Glutamatergic neuron (in vitro differentiated cells): ENCODE measurements at regions not wholly inside any gene's neighbourhood (a gene's known extent, or its start where the extent isn't known, plus 50 kb on each side); places are given as distances from the start of the nearest gene placed in this dataset.

Experiments
- DNase-seq: peaks from one replicate; pipeline ENCODE4 v3.0.0; 2022
- H3K27ac Mint-ChIP-seq: one replicate; pipeline ENCODE4 v1.8.0; 2020; ENCODE audit warnings: mild to moderate bottlenecking, mixed read lengths, inconsistent platforms; ENCODE audit not compliant: unreplicated experiment
- H3K27me3 Mint-ChIP-seq: one replicate; pipeline ENCODE4 v1.8.0; 2020; ENCODE audit warnings: mild to moderate bottlenecking, moderate library complexity, mixed read lengths, inconsistent platforms; ENCODE audit not compliant: unreplicated experiment
- H3K36me3 Mint-ChIP-seq: one replicate; pipeline ENCODE4 v1.8.0; 2020; ENCODE audit warnings: mild to moderate bottlenecking, mixed read lengths, inconsistent platforms; ENCODE audit not compliant: unreplicated experiment
- H3K4me1 Mint-ChIP-seq: one replicate; pipeline ENCODE4 v1.8.0; 2020; ENCODE audit warnings: mild to moderate bottlenecking, low read depth, mixed read lengths, inconsistent platforms; ENCODE audit not compliant: unreplicated experiment
- H3K4me3 Mint-ChIP-seq: one replicate; pipeline ENCODE4 v1.8.0; 2020; ENCODE audit warnings: mild to moderate bottlenecking, mixed read lengths, inconsistent platforms; ENCODE audit not compliant: unreplicated experiment
- H3K9me3 Mint-ChIP-seq: one replicate; pipeline ENCODE4 v1.8.0; 2020; ENCODE audit warnings: mild to moderate bottlenecking, moderate library complexity, mixed read lengths, inconsistent platforms; ENCODE audit not compliant: unreplicated experiment
- TF ChIP-seq, protein P1 (sequence below): fragments of 200-600 bp; sonication (generic); IDR thresholded peaks from one replicate; pipeline ENCODE4 v1.5.0; 2021; ENCODE audit not compliant: partially characterized antibody, unreplicated experiment

DNA sequence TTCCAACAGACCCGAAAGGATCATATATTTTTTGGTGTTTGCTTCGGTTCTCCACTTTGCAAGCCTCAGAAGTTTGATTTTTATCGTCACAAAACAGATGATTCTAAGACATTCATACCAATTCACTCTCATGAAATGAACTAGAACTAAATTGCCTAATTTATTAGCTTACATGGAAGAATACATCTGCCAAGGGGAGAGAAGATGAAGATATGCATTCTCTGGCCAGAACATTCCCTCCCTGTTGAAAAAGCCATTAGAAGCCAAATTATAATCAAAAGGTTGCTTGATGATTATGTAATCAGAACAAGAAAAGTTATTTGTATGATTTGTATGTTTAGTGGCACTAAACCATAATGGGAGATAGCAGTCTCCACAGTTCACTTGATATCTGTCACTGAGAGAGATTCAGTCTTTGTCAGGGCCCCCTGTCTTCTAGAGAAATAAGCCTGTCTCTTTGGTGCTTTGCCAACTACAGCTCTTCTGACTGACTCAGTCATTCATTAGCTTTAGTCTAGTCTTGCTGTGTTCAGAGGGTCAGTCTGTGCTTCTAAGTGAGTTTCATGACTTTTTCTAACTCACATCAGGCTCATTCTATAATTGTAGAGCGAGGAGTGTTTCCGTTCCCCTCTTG lies 95.3 kb upstream of the GNAI1 start:
- Mint-ChIP-seq H3K4me3 (no peak overlapping the region), H3K27ac (no peak overlapping the region), H3K4me1 (no peaks in the 10 kb centered on the region), H3K36me3 (no peaks in the 10 kb centered on the region), H3K27me3 (no peaks in the 10 kb centered on the region), H3K9me3 (no peaks in the 10 kb centered on the region)
- no peak for DNase-seq
- TF ChIP-seq, protein P1, sequence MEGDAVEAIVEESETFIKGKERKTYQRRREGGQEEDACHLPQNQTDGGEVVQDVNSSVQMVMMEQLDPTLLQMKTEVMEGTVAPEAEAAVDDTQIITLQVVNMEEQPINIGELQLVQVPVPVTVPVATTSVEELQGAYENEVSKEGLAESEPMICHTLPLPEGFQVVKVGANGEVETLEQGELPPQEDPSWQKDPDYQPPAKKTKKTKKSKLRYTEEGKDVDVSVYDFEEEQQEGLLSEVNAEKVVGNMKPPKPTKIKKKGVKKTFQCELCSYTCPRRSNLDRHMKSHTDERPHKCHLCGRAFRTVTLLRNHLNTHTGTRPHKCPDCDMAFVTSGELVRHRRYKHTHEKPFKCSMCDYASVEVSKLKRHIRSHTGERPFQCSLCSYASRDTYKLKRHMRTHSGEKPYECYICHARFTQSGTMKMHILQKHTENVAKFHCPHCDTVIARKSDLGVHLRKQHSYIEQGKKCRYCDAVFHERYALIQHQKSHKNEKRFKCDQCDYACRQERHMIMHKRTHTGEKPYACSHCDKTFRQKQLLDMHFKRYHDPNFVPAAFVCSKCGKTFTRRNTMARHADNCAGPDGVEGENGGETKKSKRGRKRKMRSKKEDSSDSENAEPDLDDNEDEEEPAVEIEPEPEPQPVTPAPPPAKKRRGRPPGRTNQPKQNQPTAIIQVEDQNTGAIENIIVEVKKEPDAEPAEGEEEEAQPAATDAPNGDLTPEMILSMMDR, result no peak

DNA sequence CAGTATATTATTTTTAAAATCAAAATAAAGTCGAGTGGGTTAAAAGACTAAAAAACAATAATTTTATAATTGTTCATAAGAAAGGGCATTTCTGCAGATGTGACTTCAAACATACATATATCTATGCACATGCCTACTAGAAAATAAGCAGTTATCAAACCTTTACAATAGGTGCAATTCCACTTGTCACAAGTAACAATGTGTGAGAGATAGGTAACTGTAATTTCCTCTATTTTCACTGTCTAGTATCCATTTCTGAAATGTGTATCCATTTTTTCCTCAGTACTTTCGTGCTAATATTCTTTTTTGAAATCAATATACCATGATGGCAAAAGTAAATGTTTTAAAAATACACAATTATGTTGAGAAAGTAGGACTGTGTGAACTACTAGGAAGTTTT lies 96.9 kb upstream of the GNAI1 start:
- DNase-seq, result no peak
- Mint-ChIP-seq H3K4me1 (no peaks in the 10 kb centered on the region), H3K27me3 (no peaks in the 10 kb centered on the region), H3K4me3 (no peak overlapping the region), H3K9me3 (no peaks in the 10 kb centered on the region), H3K27ac (no peak overlapping the region), H3K36me3 (no peaks in the 10 kb centered on the region)
- TF ChIP-seq, protein P1, result no peak

DNA sequence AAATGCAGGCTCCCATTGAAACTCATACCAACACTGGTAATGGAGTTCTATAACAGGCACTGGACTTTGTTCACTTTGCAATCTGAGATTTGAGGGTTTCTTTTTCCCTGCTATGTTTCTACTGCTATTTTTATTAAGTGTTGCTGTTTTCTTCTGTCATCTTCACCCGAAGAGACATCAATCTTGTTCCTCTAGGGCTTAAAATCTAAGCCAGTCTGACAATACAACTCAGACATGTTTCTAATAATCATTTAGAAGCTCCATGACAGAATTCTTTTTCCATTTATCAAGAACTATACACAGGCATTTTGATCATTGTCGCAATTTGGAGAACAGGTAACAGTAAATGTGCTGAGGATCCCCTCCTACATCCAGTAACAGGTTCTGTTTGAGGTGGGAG lies 98.5 kb upstream of the GNAI1 start:
- no peaks in the 10 kb centered on the region for H3K36me3 Mint-ChIP-seq

DNA sequence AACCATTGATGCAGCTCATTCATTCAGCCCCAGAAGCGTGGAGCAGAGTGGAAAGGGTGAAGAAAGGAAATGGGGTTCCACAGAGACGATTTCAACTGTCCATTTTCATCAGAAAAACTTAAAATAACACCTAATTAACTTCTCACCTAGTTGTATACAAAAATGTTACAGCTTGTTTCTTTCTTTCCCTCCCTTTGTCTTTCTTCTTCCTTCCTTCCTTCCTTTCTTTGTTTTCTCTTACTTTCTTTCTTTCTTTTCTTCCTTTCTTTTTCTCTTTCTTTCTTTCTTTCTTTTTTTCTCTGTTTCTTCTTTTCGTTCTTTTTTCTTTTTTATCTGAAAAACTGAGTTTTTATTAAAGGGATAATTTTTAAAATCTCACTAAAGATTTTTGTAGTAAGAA lies 105.9 kb upstream of the GNAI1 start:
- Mint-ChIP-seq H3K27me3 (no peaks in the 10 kb centered on the region), H3K36me3 (no peaks in the 10 kb centered on the region), H3K4me3 (no peak overlapping the region), H3K4me1 (no peaks in the 10 kb centered on the region), H3K9me3 (no peaks in the 10 kb centered on the region), H3K27ac (no peak overlapping the region)
- TF ChIP-seq, protein P1, result no peak
- DNase-seq, result no peak

More for the DNA sequence above, 98.5 kb upstream of the GNAI1 start:
- TF ChIP-seq, protein P1, result no peak
- no peaks in the 10 kb centered on the region for H3K27me3 Mint-ChIP-seq
- H3K4me3 Mint-ChIP-seq, result no peak overlapping the region
- no peaks in the 10 kb centered on the region for H3K9me3 Mint-ChIP-seq
- no peaks in the 10 kb centered on the region for H3K4me1 Mint-ChIP-seq
- DNase-seq, result no peak
- H3K27ac Mint-ChIP-seq, result no peak overlapping the region

DNA sequence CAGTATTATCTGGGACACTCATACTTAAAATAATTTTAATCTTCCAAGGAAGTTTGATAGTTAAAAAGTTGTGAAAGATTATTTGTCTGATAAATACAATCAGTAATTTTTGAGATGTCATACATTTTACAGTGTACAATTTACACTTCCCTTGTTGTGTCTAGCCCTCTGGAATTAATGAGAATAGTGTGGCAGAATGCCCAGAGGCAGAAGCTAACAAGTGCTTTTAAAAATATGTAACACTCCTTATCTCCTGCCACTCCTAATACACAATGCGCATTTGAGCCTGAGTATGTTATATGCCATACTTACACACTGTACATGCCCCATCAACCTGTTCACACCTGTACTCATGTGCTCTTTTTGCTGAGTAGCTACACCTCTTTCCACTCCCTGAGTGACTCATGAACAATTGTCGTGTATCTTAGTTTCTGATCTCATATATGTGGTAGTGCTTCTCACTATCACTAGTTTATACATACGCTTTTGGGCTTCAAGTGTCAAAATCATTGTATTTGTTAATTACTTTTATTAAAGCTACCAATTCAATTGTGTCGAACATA lies 106.9 kb upstream of the GNAI1 start:
- Mint-ChIP-seq H3K4me1 (no peaks in the 10 kb centered on the region), H3K9me3 (peaks cover 1% of the 10 kb centered on the region), H3K27me3 (no peaks in the 10 kb centered on the region), H3K36me3 (peaks cover 7% of the 10 kb centered on the region), H3K4me3 (no peak overlapping the region), H3K27ac (no peak overlapping the region)
- no peak for DNase-seq
- TF ChIP-seq, protein P1, result no peak
